HG02885 (cell line): ENCODE measurements at regions not wholly inside any gene's neighbourhood (a gene's known extent, or its start where the extent isn't known, plus 50 kb on each side); places are given as distances from the start of the nearest gene placed in this dataset.

ENCODE experiments used
- ATAC-seq: cut with Tn5 transposase; IDR thresholded peaks from one replicate; pipeline ENCODE4 v1.9.1; 2021; ENCODE audit warnings: mild to moderate bottlenecking; ENCODE audit not compliant: unreplicated experiment, poor library complexity

GRCh38 chr16:52603015-52603414 lies 56.1 kb upstream of the TOX3 start:
- ATAC-seq = no peak

- no peak for ATAC-seq
Measured at GRCh38 chr16:52597772-52598483, 51.0 kb upstream of the TOX3 start.

GRCh38 chr16:52597073-52597771 lies 50.3 kb upstream of the TOX3 start:
- ATAC-seq = no peak
